Globus pallidus (tissue), 1 donor: ENCODE measurements at regions not wholly inside any gene's neighbourhood (a gene's known extent, or its start where the extent isn't known, plus 50 kb on each side); places are given as distances from the start of the nearest gene placed in this dataset.
"Not testable (repeated sequence)": the region's sequence is repeated elsewhere in the genome, so short reads cannot be mapped to it uniquely, and the experiment has no call there.

Experiments used
- DNase-seq: peaks from one replicate; pipeline ENCODE4 v3.0.0-alpha.2; 2015; ENCODE audit warnings: low spot score

DNA sequence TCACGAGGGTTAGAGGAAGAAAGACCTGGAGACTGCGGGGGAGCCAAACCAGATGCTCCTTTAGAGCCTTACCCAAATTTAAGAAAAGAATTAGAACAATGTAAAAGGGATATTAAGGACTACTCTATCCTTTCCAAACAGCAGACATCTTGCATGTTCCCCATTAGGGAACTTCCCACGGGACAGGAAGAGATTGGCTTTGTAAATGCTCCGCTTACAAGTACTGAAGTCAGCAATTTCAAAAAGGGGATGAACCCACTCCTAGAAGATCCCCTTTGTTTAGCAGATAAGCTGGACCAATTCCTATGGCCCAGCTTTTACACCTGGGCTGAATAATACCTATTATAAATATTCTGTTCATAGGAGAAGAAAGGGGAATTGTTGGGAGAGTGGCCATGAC, 74.2 kb downstream of the APOBEC1 start:
- DNase-seq = no peak

DNA sequence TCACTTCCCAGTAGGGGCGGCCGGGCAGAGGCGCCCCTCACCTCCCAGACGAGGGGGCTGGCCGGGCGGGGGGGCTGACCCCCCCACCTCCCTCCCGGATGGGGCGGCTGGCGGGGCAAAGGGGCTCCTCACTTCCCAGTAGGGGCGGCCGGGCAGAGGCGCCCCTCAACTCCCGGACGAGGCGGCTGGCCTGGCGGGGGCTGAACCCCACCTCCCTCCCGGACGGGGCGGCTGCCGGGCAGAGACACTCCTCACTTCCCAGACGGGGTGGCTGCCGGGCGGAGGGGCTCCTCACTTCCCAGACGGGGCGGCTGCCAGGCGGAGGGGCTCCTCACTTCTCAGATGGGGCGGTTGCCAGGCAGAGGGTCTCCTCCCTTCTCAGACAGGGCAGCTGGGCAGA, 75.6 kb downstream of the APOBEC1 start:
- not testable (repeated sequence) for DNase-seq

DNA sequence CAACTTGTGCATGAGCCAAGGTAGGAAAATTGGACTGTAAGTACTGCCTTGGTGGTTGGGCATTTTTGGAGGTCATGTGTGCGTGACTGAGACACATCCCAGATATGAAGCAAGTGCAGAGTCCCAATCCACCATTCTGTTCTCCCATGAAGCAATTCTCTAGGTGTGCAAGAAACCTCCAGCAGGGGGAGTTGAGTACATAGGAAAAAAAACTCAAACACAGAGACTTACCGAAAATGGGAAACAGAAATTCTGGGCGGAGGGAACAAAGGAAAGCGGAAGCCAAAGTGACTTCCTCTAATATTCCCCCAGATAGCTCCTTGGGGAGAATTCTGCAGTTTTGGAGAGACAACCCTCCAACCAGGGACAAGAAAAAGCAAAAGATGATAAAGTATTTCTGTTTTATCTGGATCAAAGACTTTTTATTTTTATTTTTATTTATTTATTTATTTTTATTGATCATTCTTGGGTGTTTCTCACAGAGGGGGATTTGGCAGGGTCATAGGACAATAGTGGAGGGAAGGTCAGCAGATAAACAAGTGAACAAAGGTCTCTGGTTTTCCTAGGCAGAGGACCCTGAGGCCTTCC, 76.9 kb downstream of the APOBEC1 start:
- DNase-seq = peak; percentile 54

DNA sequence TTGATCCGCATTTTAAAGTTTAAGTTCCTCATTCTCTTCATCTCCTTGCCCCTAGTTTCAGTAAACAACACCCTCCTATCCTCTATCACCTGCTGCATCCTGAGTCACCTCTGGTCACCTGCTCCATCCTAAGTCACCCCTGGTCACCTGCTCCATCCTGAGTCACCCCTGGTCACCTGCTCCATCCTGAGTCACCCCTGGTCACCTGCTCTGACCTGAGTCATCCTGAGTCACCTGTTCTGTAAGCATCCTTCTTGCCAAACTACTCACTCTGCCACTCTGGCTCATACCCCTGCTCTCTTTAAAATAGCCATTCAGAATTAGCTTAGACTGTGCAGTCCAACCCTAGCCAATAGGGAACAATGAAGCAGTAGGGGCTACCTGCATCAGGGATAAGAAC, 80.6 kb upstream of the CD163 start:
- DNase-seq = not testable (repeated sequence)

DNA sequence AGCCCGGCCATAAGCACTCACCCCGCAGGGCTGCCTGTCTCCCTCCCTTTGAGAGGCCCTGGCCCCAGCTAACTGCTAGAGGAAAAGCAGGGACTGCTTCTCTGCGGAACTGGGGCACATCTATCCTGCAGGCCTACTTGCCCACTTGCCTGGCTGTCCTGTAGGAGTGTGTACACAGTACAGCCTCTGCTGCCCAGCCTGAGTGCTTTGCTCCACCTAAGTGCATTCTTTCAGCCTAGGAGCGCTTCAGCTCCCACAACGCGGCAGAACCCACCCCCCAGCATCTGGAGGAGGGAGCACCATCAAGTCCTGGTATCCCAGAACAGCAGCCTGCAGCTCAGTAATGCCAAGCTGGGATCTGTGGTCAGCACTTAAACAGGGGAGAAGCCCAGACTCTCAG, 79.9 kb upstream of the CD163 start:
- no peak for DNase-seq

DNA sequence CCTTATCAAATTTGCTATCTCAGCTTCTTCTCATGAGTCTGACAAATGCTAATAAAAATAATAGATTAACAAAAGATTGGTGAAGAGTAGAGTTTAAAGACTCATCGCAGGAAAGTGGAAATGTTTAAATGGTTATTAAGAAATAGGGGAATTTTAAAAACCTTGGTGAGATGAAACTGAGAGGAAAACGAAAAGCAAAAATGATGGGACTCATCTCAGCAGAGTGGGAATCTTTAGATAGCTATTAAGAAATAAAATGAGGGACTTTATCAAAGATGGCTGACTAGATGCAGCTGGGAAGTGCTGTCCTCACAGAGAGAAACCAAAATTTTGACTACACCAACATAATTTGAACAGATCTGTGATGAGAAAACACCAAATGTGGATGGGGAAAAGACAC, 79.2 kb upstream of the CD163 start:
- DNase-seq = no peak

DNA sequence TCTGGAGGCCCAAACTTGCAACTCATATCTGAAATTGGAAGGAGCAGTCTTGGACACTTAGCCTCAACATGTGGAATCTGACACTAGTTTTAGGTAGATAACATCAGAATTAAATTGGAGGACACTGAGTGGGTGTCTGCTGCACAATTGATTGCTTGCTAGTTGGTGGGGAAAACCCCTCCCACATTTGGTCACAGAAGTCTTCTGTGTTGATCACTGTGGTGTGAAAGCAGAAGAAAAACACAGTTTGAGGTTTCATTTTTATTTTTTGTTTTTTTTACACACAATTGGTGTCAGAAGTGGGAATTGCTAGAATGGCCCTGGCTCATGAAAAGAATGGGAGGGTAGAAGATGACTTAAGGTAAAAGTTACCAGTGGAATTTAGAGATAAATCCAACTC, 78.0 kb upstream of the CD163 start:
- no peak for DNase-seq

GRCh38 chr12:7581046-7581445, 77.5 kb upstream of the CD163 start:
- DNase-seq = no peak

DNA sequence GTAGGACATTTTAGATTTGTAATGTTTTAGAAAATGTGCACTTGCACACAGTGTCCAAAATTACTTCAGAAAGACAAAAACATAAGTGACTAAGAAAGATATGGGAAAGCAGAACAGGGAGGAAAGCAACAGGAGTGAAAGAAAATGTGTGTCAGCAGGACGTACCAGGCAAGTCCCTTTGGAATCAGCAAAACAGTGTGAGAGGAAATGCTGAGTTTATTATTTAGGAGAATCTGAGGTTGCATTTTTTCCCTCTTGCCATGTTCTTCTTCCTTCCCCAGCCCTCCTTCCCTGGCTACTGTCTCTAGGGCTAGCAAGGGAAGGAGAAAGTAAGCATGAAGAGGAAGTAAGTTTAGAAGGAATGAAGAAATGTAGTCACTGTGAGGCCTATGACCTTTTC, 67.7 kb upstream of the CD163 start:
- DNase-seq = no peak

GRCh38 chr12:7557227-7557626, 53.6 kb upstream of the CD163 start:
- DNase-seq = no peak

- no peak for DNase-seq
Observed at GRCh38 chr12:7555752-7556151, 52.2 kb upstream of the CD163 start.

DNA sequence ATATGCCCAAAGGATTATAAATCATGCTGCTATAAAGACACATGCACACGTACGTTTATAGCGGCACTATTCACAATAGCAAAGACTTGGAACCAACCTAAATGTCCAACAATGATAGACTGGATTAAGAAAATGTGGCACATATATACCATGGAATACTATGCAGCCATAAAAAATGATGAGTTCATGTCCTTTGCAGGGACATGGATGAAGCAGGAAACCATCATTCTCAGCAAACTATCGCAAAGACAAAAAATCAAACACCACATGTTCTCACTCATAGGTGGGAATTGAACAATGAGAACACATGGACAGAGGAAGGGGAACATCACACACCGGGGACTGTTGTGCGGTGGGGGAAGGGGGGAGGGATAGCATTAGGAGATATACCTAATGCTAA, 51.3 kb upstream of the CD163 start:
- DNase-seq = not testable (repeated sequence)
